K562 (cell line): ENCODE measurements at regions not wholly inside any gene's neighbourhood (a gene's known extent, or its start where the extent isn't known, plus 50 kb on each side); places are given as distances from the start of the nearest gene placed in this dataset.

Source experiments
- ATAC-seq: fragments of 200-7000 bp; cut with Tn5 transposase; 3 replicates; pipeline ENCODE4 v1.9.1; 2020; ENCODE audit warnings: moderate library complexity
- BruUV-seq: library from RNA; stranded (reverse); fragments of 400-500 nt; replicated peaks from 2 replicates; lab custom pipeline; 2021; lab: Mats Ljungman, UMichigan
- CTCF ChIA-PET: fragments of 300-600 bp; formaldehyde crosslinking; extraction: SDS; loops from one replicate; lab custom pipeline; 2021; ENCODE audit warnings: low intra/inter-chr PET ratio; lab: Yijun Ruan, JAX
- POLR2A ChIA-PET: fragments of 300-600, 350-650 bp; sonication (Branson Sonifier 250); formaldehyde crosslinking; extraction: SDS; loops from one replicate; lab custom pipeline; 2021; ENCODE audit warnings: antibody characterized with exemption, inconsistent platforms; lab: Yijun Ruan, JAX
- DNase-seq, 4 experiments: peaks; one replicate each; pipeline versions ENCODE4 v3.0.0 to v3.0.0-alpha.2; 2011 to 2018; ENCODE audit warnings: low spot score in 3 of 4, mixed read lengths in 3 of 4; ENCODE audit errors: extremely low read depth in 1 of 4
- FAIRE-seq: peaks from 2 replicates; lab custom pipeline; 2011; peaks lifted over from hg19 to GRCh38; lab: Jason Lieb, UNC
- H2AFZ ChIP-seq: 2 replicates; pipeline ENCODE4 v1.6.0; 2011; ENCODE audit warnings: low read depth, low read length, control low read depth, inconsistent platforms
- H3K27ac ChIP-seq: fragments of 200-600 bp; 3 replicates; pipeline ENCODE4 v1.8.0; 2011; ENCODE audit warnings: low read depth, mild to moderate bottlenecking, control low read depth, inconsistent platforms, low read length, moderate library complexity, mixed read lengths; ENCODE audit errors: extremely low read depth
- H3K27me3 ChIP-seq, 2 experiments: fragments of 300-600 bp in 1 of 2; 2 replicates in 1 of 2; 3 replicates in 1 of 2; pipeline versions ENCODE4 v1.6.0 to v1.8.0; 2011; ENCODE audit warnings: inconsistent platforms in 2 of 2, low read length in 2 of 2, mild to moderate bottlenecking in 1 of 2, mixed read lengths in 1 of 2, moderate library complexity in 1 of 2; ENCODE audit not compliant: control insufficient read depth in 2 of 2, insufficient read depth in 2 of 2
- H3K36me3 ChIP-seq: fragments of 300-600 bp; 3 replicates; pipeline ENCODE4 v1.8.0; 2011; ENCODE audit warnings: mild to moderate bottlenecking, low read length, inconsistent platforms; ENCODE audit not compliant: control insufficient read depth, insufficient read depth
- H3K4me1 ChIP-seq, 2 experiments: fragments of 200-600 bp in 1 of 2; replicated peaks in 1 of 2; 2 replicates in 1 of 2; 3 replicates in 1 of 2; pipeline versions ENCODE4 v1.5.1 to v1.8.0; 2011; ENCODE audit warnings: inconsistent platforms in 2 of 2, low read length in 2 of 2, mild to moderate bottlenecking in 1 of 2, mixed read lengths in 1 of 2, moderate library complexity in 1 of 2; ENCODE audit not compliant: control insufficient read depth in 2 of 2, insufficient read depth in 2 of 2
- H3K4me2 ChIP-seq: 2 replicates; pipeline ENCODE4 v1.6.1; 2011; ENCODE audit warnings: low read length, control low read depth, inconsistent platforms, mixed read lengths; ENCODE audit not compliant: insufficient read depth
- H3K4me3 ChIP-seq: fragments of 200-600 bp; sonication (generic), shearing (Covaris generic); 2 replicates; pipeline ENCODE4 v1.5.1; 2016; ENCODE audit warnings: control low read depth, inconsistent platforms
- H3K79me2 ChIP-seq: fragments of 200-600 bp; 3 replicates; pipeline ENCODE4 v1.8.0; 2011; ENCODE audit warnings: low read length, inconsistent platforms; ENCODE audit not compliant: control insufficient read depth, insufficient read depth
- H3K9ac ChIP-seq, 2 experiments: 2 replicates each; pipeline versions ENCODE4 v1.6.0 to v1.6.1; 2011; ENCODE audit warnings: low read depth in 2 of 2, low read length in 2 of 2, control low read depth in 1 of 2, inconsistent platforms in 1 of 2, mild to moderate bottlenecking in 1 of 2, mixed read lengths in 1 of 2; ENCODE audit not compliant: insufficient read depth in 1 of 2
- H3K9me1 ChIP-seq: one replicate; pipeline ENCODE4 v1.6.0; 2011; ENCODE audit warnings: inconsistent platforms, mild to moderate bottlenecking, low read length, moderate library complexity; ENCODE audit not compliant: control insufficient read depth, insufficient read depth
- H3K9me3 ChIP-seq: replicated peaks from 2 replicates; pipeline ENCODE4 v1.5.1; 2011; ENCODE audit warnings: low read depth, low read length, inconsistent platforms; ENCODE audit not compliant: control insufficient read depth, insufficient read depth
- H4K20me1 ChIP-seq: replicated peaks from 2 replicates; pipeline ENCODE4 v1.6.1; 2011; ENCODE audit warnings: low read length, inconsistent platforms, mixed read lengths; ENCODE audit not compliant: control insufficient read depth, insufficient read depth
- BACH1 ChIP-seq: fragments of 200-800 bp; sonication (Bioruptor generic); IDR thresholded peaks from 2 replicates; pipeline ENCODE4 v1.6.1; 2016; ENCODE audit warnings: missing genetic modification characterization, missing compliant biosample characterization
- COPS2 ChIP-seq: fragments of 450-650 bp; conservative IDR thresholded peaks from 2 replicates; pipeline ENCODE4 v1.6.1; 2016; ENCODE audit warnings: mild to moderate bottlenecking, moderate library complexity
- CREB3 ChIP-seq: fragments of 450-650 bp; conservative IDR thresholded peaks from 2 replicates; pipeline ENCODE4 v1.6.1; 2016; ENCODE audit warnings: missing genetic modification characterization, low read depth, mild to moderate bottlenecking, missing compliant biosample characterization, moderate library complexity
- GATAD2A ChIP-seq: fragments of 450-650 bp; IDR thresholded peaks from 2 replicates; pipeline ENCODE4 v1.6.1; 2017
- LARP7 ChIP-seq: fragments of 450-650 bp; IDR thresholded peaks from 2 replicates; pipeline ENCODE4 v1.6.1; 2016
- PHF21A ChIP-seq: fragments of 450-650 bp; IDR thresholded peaks from 2 replicates; pipeline ENCODE4 v1.6.1; 2017; ENCODE audit warnings: low read depth, borderline replicate concordance
- PPARD ChIP-seq: fragments of 250-450 bp; sonication (Bioruptor Pico); IDR thresholded peaks from 2 replicates; pipeline ENCODE4 v1.8.0; 2022; ENCODE audit warnings: inconsistent platforms, mild to moderate bottlenecking, moderate library complexity
- RBM25 ChIP-seq: fragments of 200-400 bp; formaldehyde crosslinking; IDR thresholded peaks from 2 replicates; pipeline ENCODE4 v1.6.1; 2018; ENCODE audit warnings: low read length, low read depth, moderate library complexity; ENCODE audit not compliant: severe bottlenecking
- RFX7 ChIP-seq: fragments of 250-450 bp; sonication (Bioruptor Pico); IDR thresholded peaks from 2 replicates; pipeline ENCODE4 v1.5.1; 2021; ENCODE audit warnings: mild to moderate bottlenecking
- SIN3B ChIP-seq: fragments of 450-650 bp; IDR thresholded peaks from 2 replicates; pipeline ENCODE4 v1.6.1; 2017; ENCODE audit warnings: low read depth, mild to moderate bottlenecking, moderate library complexity
- STAT6 ChIP-seq: sonication (generic); formaldehyde crosslinking; IDR thresholded peaks from 2 replicates; pipeline ENCODE4 v1.8.1; 2023; ENCODE audit warnings: mild to moderate bottlenecking, missing genetic modification reagents
- TAF15 ChIP-seq: fragments of 200-400 bp; formaldehyde crosslinking; IDR thresholded peaks from 2 replicates; pipeline ENCODE4 v1.6.1; 2017; ENCODE audit warnings: mild to moderate bottlenecking, low read depth, low read length, moderate library complexity
- ZBTB8A ChIP-seq: fragments of 450-650 bp; IDR thresholded peaks from 2 replicates; pipeline ENCODE4 v1.6.1; 2018; ENCODE audit warnings: mild to moderate bottlenecking, moderate library complexity; ENCODE audit not compliant: partially characterized antibody
- ZFP91 ChIP-seq: sonication (generic); formaldehyde crosslinking; IDR thresholded peaks from 2 replicates; pipeline ENCODE4 v1.8.0; 2022; ENCODE audit warnings: mild to moderate bottlenecking, missing genetic modification reagents
- ZNF57 ChIP-seq: fragments of 450-650 bp; formaldehyde crosslinking; IDR thresholded peaks from 2 replicates; pipeline ENCODE4 v1.4.0; 2020; ENCODE audit warnings: mild to moderate bottlenecking, moderate library complexity
- WGBS: fragments of 100-300 bp; shearing (Covaris generic); methylation state at CpG from one replicate; pipeline ENCODE4 v1.1.6; 2016; ENCODE audit warnings: low coverage, mixed read lengths; ENCODE audit not compliant: insufficient coverage; ENCODE audit errors: missing lambda C conversion rate; 5-methylcytosine and 5-hydroxymethylcytosine counted together
- in situ Hi-C: fragments of 300-500 bp; cut with MboI; formaldehyde crosslinking; loops from 4 replicates; pipeline ENCODE4 v1.15.0; 2018; ENCODE audit warnings: inconsistent platforms, mixed read lengths
- intact Hi-C: fragments of 100-400 bp; cut with micrococcal nuclease; formaldehyde crosslinking; loops from 2 replicates; pipeline ENCODE4 v1.14.2; 2022
- TF ChIP-seq, protein P1 (sequence below): fragments of 200-400 bp; formaldehyde crosslinking; IDR thresholded peaks from 2 replicates; pipeline ENCODE4 v1.6.1; 2017; ENCODE audit warnings: mild to moderate bottlenecking, low read depth, low read length, moderate library complexity

- no peak for TF ChIP-seq LARP7
These were observed 258.7 kb upstream of the ACTBL2 start (continued) for GRCh38 chr5:57741336-57741735.

- in situ Hi-C loops, result no loop called here
- Histone ChIP-seq H2AFZ (no peak overlapping the region), H3K4me2 (no peak overlapping the region), H3K9me3 (no peaks in the 10 kb centered on the region), H3K27ac (no peak overlapping the region), H3K9me1 (no peaks in the 10 kb centered on the region), H3K79me2 (no peaks in the 10 kb centered on the region), H4K20me1 (no peaks in the 10 kb centered on the region), H3K36me3 (no peaks in the 10 kb centered on the region), H3K4me1 (no peaks in the 10 kb centered on the region), H3K9ac (no peak overlapping the region), H3K27me3 (no peaks in the 10 kb centered on the region), H3K4me3 (no peak overlapping the region)
- WGBS, result 12% methylated on average over 1 of the region's 1 CpG
- CTCF ChIA-PET, result no interaction called here
- DNase-seq, result no peak
- intact Hi-C loops, result no loop called here
- FAIRE-seq, result no peak
- BruUV-seq, result no TSS peak
- POLR2A ChIA-PET, result interaction anchor here (0.7 kb wide), 1 partner anchor 23 kb away, joined by 4 read pairs; no protein-coding TSS in a partner anchor
- no peak for ATAC-seq
- TF ChIP-seq STAT6 (CRISPR knock-in tag) (no peak), ZFP91 (CRISPR knock-in tag) (no peak), COPS2 (no peak), SIN3B (no peak), BACH1 (tag) (no peak), ZBTB8A (no peak), RBM25 (no peak), PHF21A (no peak), ZNF57 (CRISPR knock-in tag) (no peak), CREB3 (tag) (no peak), PPARD (CRISPR knock-in tag) (no peak), GATAD2A (no peak), RFX7 (CRISPR knock-in tag) (no peak), TAF15 (no peak)
- TF ChIP-seq, protein P1, sequence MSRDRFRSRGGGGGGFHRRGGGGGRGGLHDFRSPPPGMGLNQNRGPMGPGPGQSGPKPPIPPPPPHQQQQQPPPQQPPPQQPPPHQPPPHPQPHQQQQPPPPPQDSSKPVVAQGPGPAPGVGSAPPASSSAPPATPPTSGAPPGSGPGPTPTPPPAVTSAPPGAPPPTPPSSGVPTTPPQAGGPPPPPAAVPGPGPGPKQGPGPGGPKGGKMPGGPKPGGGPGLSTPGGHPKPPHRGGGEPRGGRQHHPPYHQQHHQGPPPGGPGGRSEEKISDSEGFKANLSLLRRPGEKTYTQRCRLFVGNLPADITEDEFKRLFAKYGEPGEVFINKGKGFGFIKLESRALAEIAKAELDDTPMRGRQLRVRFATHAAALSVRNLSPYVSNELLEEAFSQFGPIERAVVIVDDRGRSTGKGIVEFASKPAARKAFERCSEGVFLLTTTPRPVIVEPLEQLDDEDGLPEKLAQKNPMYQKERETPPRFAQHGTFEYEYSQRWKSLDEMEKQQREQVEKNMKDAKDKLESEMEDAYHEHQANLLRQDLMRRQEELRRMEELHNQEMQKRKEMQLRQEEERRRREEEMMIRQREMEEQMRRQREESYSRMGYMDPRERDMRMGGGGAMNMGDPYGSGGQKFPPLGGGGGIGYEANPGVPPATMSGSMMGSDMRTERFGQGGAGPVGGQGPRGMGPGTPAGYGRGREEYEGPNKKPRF, result no peak
These were observed 256.2 kb upstream of the ACTBL2 start for GRCh38 chr5:57738787-57739186.
